ENCODE measurements at regions not wholly inside any gene's neighbourhood (a gene's known extent, or its start where the extent isn't known, plus 50 kb on each side); places are given as distances from the start of the nearest gene placed in this dataset.
"Not testable (repeated sequence)": the region's sequence is repeated elsewhere in the genome, so short reads cannot be mapped to it uniquely, and the experiment has no call there.

DNA sequence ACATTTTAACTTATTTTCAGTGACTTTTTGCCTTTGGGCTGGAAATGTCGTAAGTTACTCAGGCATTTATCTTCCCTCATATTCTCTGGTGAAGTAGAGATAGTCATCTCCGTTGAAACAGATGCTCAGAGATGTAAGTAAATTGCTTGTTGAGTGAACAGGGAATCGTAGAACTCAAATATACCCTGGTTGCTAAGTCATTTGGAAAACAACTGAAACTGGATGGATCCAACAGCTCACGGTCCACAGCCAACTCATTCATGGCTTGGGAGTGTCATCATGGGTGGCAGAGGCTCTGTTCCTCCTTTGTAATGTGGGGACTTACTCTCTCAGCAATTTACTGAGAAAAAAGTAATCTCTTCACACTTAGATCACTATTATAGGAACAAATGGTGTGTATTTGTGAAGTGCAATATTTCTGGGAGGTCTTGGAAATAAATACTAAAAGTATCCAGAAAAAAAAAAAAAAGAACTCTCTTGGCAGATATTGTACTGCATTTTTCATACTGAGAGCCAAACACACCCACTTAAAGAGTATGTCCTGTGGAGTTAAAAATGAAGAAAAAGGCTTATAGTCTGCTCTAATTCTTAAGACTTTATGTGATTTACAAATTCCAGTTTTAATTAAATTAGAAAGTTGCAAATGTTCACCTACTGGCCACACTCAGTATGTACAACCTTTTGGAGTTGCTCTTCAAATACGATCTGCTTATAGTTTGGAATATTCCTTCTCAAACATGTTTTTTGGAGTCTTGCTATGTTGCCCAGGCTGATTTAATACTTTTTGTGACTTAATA is 107.4 kb downstream of the LEPR start:
- peak; percentile 48 for DNase-seq

DNA sequence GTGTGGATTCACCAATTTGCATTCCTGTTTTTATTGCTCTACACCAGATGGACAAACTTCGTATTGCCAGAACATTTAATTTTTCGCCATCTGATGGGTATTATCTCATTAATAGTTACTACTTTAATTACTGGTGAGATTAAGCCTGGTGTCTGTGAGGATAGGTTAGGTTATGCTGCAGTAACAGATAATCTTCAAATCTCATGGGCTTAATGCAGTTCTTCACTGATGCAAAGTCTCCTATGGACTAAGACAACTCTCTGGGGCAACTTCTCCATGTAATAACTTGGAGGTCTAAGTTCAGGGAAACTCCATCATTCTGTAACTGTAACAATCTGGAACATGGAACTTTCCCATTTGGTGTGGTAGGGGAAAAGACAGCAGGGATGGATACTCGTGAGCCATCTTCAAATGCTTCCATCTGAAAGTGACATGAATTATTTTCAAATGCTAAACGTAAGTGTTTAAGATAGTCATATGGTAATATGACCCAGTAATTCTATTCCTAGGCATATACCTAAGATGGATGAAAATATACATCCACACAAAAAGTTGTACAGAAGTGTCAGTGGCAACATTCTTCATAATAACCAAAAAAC is 111.6 kb downstream of the LEPR start:
- no peak for DNase-seq

DNA sequence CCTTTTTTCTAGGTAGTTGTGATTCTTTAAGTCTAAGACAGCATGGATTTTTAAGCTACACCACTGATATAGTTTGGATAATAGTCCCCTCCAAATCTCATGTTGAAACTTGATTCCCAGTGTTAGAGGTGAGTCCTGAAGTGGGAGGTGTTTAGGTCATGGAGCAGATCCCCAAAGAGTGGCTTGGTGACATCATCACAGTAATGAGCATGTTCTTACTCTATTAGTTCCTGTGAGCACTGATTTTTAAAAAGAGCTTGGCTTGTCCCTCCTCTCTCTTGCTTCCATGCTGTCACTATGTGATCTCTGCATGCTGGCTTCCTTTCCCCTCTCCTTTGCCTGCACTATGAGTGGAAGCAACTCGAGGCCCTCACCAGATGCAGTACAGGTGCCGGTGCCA is 115.5 kb downstream of the LEPR start:
- DNase-seq = no peak

DNA sequence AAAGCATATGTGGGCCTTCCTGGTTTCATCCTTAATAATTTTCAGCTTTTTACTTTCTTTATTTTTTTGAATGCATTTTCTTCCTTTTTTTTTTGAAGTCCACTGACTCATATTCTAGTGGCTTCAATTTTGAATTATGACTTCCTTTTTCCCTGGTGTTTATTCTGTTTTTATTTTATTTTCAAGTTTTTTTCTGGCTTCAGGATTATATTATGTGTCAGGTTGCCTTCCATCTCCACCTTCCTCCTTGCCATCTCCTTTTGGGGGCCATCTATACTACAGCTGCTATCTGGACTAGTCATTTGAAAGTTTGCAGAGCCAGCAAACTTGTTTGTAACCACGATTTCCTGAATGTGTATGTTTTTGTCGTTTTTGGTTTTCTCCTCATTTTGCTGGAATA is 117.6 kb downstream of the LEPR start:
- DNase-seq = peak; percentile 68

GRCh38 chr1:65538664-65539063 is 118.2 kb downstream of the LEPR start:
- DNase-seq = peak; percentile 59

GRCh38 chr1:65539266-65540131 is 119.0 kb downstream of the LEPR start:
- peak; percentile 63 for DNase-seq

DNA sequence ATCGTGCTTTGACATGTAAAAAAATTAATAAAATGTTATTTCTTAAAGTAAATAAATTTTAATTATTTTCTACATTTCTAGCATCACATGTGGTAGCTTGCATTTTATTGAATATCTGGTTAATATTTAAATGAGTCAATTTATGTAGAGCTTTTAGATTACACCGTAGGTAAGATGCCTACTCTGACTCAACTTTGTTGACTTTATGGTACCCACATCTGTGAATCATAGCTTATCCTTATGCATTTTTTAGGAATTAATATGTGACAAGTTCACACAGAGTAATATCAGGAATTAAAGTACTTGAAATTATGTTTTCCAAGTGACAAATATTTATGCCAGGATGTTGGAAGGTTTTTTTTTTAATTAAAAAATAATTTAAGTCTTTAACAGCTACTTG is 120.7 kb downstream of the LEPR start:
- no peak for DNase-seq

- DNase-seq = no peak
Measured at GRCh38 chr1:65541865-65542264, 121.4 kb downstream of the LEPR start.

DNA sequence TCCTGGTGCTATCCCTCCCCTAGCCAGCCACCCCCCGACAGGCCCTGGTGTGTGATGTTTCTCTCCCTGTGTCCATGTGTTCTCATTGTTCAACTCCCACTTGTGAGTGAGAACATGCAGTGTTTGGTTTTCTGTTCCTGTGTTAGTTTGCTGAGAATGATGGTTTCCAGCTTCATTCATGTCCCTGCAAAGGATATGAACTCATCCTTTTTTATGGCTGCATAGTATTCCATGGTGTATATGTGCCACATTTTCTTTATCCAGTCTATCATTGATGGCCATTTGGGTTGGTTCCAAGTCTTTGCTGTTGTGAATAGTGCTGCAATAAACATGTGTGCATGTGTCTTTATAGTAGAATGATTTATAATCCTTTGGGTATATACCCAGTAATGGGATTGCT is 122.1 kb downstream of the LEPR start:
- not testable (repeated sequence) for DNase-seq

DNA sequence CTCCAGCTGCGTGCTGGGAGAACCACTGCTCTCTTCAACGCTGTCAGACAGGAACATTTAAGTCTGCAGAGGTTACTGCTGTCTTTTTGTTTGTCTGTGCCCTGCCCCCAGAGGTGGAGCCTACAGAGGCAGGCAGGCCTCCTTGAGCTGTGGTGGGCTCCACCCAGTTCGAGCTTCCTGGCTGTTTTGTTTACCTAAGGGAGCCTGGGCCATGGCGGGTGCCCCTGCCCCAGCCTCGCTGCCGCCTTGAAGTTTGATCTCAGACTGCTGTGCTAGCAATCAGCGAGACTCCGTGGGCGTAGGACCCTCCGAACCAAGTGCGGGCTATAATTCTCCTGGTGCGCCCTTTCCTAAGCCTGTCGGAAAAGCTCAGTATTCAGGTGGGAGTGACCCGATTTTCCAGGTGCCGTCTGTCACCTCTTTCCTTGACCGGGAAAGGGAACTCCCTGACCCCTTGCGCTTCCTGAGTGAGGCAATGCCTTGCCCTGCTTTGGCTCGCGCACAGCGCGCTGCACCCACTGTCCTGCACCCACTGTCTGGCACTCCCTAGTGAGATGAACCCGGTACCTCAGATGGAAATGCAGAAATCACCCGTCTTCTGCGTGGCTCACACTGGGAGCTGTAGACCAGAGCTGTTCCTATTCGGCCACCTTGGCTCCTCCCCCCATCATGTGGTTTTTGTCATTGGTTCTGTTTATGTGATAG is 130.0 kb downstream of the LEPR start:
- DNase-seq = not testable (repeated sequence)

GRCh38 chr1:65552484-65552883 is 132.0 kb downstream of the LEPR start:
- DNase-seq = not testable (repeated sequence)

DNA sequence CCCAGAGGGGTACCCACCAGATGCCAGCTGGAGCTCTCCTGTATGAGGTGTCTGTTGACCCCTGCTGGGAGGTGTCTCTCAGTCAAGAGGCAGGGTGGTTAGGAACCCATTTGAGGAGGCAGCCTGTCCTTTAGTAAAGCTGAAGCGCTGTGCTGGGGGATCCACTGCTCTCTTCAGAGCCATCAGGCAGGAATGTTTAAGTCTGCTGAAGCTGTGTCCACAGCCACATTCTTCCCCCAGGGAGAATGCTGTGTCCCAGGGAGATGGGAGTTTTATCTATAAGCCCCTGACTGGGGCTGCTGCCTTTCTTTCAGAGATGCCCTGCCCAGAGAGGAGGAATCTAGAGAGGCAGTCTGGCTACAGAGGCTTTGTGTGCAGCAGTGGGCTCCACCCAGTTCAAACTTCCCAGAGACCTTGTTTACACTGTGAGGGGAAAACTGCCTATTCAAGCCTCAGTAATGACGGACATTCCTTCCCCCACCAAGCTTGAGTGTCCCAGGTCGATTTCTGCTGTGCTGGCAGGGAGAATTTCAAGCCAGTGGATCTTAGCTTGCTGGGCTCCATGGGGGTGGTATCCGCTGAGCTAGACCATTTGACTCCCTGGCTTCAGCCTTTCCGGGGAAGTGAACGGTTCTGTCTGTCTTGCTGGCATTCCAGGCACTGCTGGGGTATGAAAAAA is 133.8 kb downstream of the LEPR start:
- DNase-seq = not testable (repeated sequence)

GRCh38 chr1:65554829-65555228 is 134.4 kb downstream of the LEPR start:
- DNase-seq = no peak

- DNase-seq = no peak
Measured at GRCh38 chr1:65558215-65558614, 137.7 kb downstream of the LEPR start.

DNA sequence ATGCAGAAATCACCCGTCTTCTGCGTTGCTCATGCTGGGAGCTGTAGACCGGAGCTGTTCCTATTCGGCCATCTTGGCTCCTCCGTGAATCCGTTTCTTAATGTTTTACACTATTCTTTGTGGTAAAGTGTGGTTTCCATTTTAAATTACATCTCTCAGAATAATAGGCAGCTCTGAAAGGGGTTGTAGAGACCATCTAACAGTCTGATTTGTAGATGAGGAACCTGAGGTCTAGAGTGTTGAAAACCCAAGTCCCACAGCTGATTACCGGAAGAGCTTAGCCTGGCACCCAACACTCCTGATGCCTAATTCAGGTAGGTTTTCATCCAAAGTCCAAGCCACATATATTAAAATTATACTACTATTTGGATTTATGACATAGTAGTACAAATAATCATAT is 144.0 kb downstream of the LEPR start:
- no peak for DNase-seq

- DNase-seq = no peak
Measured at GRCh38 chr1:65568285-65568684, 147.8 kb downstream of the LEPR start.

DNA sequence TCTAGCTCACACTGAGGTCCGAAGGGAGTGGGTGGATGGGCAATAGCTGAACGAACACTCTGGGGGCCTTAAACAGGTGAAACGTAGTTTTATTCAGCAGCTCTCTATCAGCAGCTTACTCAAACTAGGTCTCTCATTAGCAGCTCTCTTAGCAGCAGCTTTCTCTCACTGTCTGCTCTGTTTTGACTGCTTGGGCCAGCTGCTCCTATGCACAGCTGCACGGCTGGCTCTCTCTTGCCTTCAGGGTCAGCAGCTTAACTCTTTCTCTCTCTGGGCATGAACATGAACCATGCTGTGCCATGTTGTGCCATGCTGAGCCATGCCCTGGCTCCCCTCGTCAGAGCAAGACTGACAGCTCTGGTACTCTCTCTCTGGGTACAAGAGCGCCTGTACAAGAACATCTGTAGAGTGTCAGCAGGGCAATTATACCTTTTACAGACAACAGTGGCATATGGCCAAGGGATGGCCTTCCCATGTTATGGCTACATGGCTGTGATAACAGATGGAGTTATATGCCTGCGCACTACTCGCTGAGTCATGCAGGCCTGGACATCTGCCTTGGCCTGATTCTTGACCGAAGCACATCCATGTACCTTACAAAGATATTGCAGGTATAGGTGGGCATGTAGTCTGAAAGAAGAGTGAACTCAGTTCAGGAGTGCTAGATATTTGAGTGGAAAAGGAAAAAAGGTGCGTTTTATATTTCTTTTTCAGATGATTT is 152.4 kb downstream of the LEPR start:
- no peak for DNase-seq

GRCh38 chr1:65577278-65577677 is 156.8 kb downstream of the LEPR start:
- peak; percentile 89 for DNase-seq

DNA sequence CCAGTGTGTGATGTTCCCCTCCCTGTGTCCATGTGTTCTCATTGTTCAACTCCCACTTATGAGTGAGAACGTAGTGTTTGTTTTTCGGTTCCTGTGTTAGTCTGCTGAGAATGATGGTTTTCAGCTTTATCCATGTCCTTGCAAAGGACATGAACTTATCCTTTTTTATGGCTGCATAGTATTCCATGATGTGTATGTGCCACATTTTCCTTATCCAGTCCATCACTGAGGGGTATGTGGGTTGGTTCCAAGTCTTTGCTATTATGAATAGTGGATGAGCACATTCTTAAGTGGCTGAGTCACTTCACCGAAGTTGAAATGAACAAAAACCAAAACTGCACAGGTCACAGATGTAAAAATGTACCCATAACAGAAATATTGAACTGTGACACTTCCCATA is 157.5 kb downstream of the LEPR start:
- DNase-seq = not testable (repeated sequence)

DNA sequence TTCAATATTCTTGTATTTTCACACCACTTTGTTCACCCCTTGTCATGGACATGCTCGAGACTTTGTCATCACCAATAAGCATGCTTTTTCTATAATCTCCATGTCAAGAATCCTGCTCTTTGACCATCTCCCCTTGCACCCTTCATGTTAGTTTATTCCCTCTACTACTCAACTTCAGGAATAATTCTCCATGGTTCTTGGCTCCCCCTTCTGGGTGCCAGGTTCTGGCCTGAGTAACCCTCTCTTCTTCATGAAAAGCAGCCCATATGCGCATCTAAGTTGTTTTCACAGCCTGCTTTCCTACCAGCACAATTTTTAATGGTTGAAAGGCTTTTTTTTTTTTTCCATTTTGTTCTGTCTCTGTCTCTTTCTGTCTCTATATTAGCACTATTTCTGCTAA is 160.7 kb downstream of the LEPR start:
- peak; percentile 14 for DNase-seq

DNA sequence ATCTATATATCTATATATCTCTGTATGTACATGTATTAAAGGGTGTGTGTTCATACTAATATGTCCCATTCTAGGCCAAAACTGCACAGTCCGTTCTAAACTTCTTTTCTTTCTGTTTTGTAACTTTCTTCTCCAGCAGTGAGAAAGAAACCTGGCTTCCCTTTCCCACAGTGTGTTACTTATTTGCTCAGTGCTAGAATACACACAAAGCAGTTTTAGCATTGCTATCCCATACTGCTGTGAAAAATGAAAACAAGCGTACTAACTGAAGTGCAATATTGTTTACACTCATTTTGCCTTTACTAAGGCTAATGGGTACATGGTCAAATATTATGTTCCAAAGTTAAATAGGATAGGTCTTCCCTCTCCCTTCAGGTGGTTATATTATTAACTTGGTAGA is 163.9 kb downstream of the LEPR start:
- DNase-seq = no peak

DNA sequence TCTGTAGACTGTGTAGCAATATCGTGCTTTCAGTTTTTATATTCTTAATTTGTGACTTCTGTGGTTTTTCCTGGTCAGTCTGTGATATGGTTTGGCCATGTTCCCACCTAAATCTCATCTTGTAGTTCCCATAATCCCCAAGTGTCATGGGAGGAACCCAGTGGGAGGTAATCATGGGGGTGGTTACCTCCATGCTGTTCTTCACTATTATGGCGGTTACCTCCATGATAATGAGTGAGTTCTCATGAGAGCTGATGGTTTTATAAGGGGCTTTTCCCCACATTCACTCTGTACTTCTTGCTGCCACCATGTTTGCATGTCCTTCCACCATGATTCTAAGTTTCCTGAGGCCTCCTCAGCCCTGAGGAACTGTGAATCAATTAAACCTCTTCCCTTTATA is 169.8 kb downstream of the LEPR start:
- no peak for DNase-seq
